ENCODE measurements at regions not wholly inside any gene's neighbourhood (a gene's known extent, or its start where the extent isn't known, plus 50 kb on each side); places are given as distances from the start of the nearest gene placed in this dataset.
"Not testable (repeated sequence)": the region's sequence is repeated elsewhere in the genome, so short reads cannot be mapped to it uniquely, and the experiment has no call there.

GRCh38 chr11:36736103-36736502, 138.1 kb upstream of the RAG2 start:
- DNase-seq, result no peak

- not testable (repeated sequence) for DNase-seq
These were observed 135.7 kb upstream of the RAG2 start for GRCh38 chr11:36733721-36734120.

GRCh38 chr11:36730761-36731160, 132.7 kb upstream of the RAG2 start:
- no peak for DNase-seq

DNA sequence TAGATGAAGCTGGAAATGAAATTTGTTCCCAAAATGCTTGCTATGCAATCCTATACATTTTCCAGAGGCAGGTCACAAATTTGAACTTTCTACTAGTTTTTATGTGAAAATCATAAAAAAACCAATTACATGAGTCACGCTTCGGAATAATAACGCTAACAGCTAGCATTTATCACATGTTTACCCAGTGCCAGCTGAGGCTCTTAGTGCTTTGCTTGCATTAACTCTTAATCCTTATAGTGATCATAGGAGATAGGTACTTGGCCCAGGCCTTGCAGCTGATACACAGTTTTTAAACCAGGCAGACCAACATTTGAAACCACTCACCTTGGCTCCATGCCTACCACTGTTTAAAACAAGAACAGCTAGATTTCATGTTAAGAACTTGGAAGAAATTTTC, 131.8 kb upstream of the RAG2 start:
- no peak for DNase-seq

GRCh38 chr11:36726420-36726819, 128.4 kb upstream of the RAG2 start:
- DNase-seq, result no peak

DNA sequence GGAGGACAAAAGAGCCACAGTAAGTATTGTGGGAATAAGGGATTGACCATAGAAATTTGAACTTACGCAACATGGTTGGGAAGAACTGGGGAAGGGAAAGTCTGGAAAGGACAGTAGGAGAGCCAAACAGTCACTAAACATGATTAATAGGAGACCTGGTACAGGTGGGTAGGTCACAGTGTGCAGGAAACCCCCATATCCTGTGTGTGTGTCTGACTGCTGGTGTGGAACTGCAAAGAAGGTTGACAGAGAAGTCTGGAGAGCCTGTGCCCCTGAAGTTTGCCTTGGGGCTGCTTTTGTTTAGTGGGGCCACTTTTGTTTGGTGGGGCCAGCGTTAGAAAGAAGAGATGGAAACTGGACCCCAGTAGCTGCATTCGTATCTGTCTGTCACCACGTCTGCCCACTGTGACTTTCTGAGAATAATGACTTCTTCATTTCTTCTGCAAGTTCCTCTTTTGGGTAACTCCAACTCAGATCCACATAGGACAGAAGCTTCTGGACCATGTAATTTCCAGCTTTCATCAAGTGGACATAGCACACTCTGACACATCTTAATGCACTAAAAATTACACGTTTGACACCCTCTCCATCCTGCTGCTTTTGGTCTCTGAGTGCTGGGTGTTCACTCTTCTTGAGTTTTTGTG, 126.8 kb upstream of the RAG2 start:
- DNase-seq, result no peak

DNA sequence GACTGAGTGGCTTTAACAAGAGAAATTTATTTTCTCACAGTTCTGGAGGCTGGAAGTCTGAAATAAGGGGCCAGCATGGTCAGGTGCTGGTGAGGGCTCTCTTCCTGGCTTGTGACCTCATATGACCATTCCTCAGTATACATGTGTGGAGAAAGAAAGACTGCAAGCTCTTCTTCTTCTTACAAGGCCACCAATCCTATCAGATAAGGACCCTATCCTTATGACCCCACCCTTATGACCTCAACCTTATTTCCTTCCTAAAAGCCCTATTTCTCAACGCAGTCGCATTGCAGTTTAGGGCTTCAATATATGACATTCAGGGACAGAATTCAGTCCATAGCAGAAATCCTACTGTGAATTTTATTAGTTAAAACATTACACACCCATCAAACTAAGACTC, 124.4 kb upstream of the RAG2 start:
- no peak for DNase-seq

GRCh38 chr11:36719358-36720107, 121.5 kb upstream of the RAG2 start:
- DNase-seq, result no peak

- DNase-seq, result no peak
These were observed 120.4 kb upstream of the RAG2 start for GRCh38 chr11:36718451-36718850.

DNA sequence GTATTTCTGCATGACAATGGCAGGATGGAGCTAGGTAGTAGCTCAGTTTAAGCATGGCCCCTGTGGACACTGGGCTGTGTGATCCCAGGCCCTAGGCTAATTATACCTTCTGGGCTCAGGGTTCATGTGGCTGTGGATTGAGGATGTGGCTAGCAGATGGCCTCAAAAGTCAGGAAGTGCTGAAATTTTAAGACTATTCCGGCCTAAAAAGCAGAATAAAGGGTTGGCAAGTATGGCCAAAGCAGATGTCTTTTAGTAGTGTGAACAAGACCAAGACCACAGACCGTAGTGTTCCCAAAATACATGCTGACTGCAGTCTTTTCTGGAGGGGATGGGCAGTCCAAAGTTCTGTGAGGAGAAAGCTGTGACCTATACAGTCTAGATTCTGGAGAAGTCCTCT, 115.7 kb upstream of the RAG2 start:
- DNase-seq, result no peak

GRCh38 chr11:36711104-36711825, 113.2 kb upstream of the RAG2 start:
- DNase-seq, result no peak

All from activated naive CD4-positive, alpha-beta T cell (primary cell).